GM13976 (cell line): ENCODE measurements at regions not wholly inside any gene's neighbourhood (a gene's known extent, or its start where the extent isn't known, plus 50 kb on each side); places are given as distances from the start of the nearest gene placed in this dataset.

Source experiments
- DNase-seq: peaks from one replicate; pipeline ENCODE4 v3.0.0; 2012; ENCODE audit warnings: low spot score
- in situ Hi-C: fragments of 300-500 bp; cut with MboI; formaldehyde crosslinking; loops from one replicate; pipeline ENCODE4 v1.12.0; 2022; ENCODE audit warnings: low sequenced_read_pairs, mixed read lengths, inconsistent platforms; ENCODE audit not compliant: unreplicated experiment
- TF ChIP-seq, protein P1 (sequence below): IDR thresholded peaks from 2 replicates; pipeline ENCODE4 v1.5.1; 2012; ENCODE audit warnings: borderline replicate concordance, mild to moderate bottlenecking; ENCODE audit not compliant: insufficient read depth; ENCODE audit errors: extremely low read depth, missing control alignments, control extremely low read depth

DNA sequence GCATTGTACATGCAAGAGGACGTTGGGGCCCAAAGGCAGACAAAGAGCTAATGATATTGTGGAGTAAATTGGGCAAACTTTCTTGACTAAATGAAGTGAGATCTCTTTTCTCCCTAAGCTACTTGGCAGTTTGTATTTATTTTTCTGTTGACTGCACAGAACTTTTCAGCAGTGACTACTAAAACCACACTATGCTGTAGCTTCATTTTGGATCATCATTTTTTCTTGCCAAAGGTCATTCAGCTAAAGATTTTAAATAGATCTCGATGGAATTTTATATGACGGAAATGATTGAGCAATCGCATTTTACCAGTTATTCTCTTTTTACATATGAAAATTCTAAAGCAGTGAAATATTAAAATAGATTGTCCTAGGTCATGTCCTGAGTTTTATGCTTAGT lies 286.1 kb upstream of the ACTBL2 start:
- no peak for DNase-seq
- TF ChIP-seq, protein P1, sequence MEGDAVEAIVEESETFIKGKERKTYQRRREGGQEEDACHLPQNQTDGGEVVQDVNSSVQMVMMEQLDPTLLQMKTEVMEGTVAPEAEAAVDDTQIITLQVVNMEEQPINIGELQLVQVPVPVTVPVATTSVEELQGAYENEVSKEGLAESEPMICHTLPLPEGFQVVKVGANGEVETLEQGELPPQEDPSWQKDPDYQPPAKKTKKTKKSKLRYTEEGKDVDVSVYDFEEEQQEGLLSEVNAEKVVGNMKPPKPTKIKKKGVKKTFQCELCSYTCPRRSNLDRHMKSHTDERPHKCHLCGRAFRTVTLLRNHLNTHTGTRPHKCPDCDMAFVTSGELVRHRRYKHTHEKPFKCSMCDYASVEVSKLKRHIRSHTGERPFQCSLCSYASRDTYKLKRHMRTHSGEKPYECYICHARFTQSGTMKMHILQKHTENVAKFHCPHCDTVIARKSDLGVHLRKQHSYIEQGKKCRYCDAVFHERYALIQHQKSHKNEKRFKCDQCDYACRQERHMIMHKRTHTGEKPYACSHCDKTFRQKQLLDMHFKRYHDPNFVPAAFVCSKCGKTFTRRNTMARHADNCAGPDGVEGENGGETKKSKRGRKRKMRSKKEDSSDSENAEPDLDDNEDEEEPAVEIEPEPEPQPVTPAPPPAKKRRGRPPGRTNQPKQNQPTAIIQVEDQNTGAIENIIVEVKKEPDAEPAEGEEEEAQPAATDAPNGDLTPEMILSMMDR, result no peak
- in situ Hi-C loops, result no loop called here

DNA sequence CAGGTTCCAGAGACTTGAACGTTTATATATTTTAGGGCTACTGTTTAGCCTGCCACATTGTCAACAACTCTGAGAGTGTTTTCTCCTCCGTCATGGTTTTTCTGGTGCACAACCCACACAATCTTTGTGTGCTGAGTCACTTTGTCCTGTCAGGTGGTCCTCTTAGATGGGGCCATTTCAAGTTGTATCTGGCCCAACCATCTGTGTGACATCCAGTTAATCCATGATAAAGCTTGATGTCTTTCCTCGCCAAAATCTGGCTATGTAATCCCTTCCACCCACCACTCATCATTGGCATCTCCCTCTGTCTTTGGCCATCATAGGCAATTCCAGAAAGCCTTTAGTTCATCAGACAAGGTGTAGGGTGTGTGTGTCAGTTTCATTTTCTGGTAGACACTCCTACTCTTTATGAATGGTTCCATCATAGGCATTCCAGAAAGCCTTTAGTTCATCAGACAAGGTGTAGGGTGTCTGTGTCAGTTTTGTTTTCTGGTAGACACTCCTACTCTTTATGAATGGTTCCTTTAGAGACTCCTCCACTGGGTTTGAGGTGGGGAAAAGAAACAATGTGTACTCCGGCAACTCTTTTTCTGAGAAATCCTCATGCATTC lies 282.0 kb upstream of the ACTBL2 start:
- TF ChIP-seq, protein P1, result no peak
- in situ Hi-C loops, result no loop called here
- DNase-seq, result no peak

DNA sequence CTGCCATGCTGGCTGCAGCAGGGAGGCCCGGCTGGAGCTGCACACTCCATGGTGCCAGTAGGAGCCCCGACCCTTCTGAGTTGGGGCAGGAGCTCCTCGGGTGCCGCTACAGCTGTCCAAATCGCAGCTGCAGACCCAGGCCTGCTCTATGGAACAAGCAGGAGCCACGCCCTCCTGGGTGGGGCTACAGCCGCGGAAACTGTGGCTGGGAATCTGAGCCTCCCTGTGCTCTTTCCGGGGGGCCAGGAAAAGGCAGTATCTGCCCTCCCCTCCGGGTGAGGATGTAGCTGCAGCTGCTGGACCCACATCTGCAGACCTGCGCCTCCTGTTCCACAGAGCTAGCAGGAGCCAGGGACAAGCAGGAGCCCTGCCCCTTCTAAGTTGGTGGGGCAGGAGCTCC lies 278.9 kb upstream of the ACTBL2 start:
- DNase-seq, result no peak
- TF ChIP-seq, protein P1, result no peak
- in situ Hi-C loops, result no loop called here

DNA sequence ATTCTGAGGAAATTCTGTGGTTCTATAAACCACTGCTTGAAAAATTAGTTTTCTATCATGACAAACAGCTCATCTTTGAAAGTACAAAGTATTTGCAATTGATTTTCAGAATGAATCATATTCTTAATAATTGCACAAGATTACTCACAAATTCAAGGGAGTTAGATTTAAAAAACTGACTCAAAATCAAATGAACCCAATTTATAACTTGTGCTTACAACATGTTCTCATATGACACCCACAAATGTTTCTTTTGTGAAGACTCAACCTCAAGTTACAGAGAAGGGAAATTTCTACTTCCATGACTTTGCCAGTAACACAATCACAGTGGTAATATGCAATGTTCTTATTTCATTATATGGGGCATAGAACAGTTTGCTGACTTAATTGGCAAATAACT lies 272.0 kb upstream of the ACTBL2 start:
- in situ Hi-C loops, result no loop called here
- DNase-seq, result no peak
- TF ChIP-seq, protein P1, result no peak

DNA sequence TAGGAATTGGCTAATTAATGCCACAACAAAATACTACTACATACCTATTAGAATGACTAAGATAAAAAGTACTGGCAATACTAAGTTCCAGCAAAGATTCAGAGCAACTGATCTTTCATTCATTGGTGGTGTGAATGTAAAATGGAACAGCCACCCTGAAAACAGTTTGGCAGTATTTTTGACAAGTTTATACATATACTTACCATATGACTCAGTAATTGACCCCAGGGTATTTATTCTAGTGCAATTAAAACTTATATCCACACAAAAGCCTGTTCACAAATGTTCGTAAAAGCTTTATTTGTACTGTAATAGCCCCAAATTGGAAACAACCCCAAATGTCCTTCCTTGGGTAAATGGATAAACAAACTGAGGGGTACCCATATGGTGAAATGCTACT lies 270.8 kb upstream of the ACTBL2 start:
- TF ChIP-seq, protein P1, result no peak
- in situ Hi-C loops, result no loop called here
- no peak for DNase-seq

DNA sequence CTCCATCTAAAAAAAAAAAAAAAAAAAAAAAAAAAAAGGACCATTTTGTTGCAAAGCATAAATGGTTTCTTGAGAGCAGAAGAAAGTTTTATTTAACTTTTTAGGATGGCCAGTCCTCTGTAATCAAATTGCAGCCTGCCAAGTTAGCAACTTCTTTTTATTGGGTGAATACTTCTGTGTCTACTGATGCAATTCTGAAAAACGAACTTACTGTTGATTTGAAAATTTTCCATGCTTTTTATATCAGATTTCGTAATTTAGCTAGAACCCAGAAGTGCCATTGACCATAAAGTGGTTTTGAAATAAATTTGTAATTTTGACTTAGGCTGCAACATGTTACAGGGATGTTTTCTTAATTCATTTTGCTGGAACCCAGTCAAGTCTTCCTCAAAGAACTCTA lies 269.1 kb upstream of the ACTBL2 start:
- in situ Hi-C loops, result no loop called here
- TF ChIP-seq, protein P1, result no peak
- DNase-seq, result no peak

DNA sequence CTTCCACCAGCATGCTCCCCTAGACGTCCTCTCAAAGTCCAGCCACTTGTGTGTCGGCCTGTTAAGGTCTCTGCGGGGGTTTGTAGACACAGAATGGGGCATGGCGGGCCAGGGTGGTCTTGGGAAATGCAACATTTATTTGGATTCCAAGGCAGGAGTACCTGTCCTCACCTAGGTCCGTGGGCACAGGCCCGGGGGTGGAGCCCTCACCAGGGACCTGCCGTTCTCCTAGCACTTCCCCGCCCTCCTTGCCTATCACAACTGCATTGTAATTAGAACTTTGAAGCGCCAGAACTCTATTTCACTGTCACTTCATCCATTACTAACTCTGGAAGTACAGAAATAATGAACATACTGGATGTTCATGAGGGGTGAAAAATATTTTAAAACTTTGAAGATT lies 268.3 kb upstream of the ACTBL2 start:
- TF ChIP-seq, protein P1, result no peak
- DNase-seq, result no peak
- in situ Hi-C loops, result no loop called here
